ENCODE measurements at regions not wholly inside any gene's neighbourhood (a gene's known extent, or its start where the extent isn't known, plus 50 kb on each side); places are given as distances from the start of the nearest gene placed in this dataset.

- Histone ChIP-seq H3K4me1 (ENCODE audit: insufficient read depth, low read length) (no peaks in the 10 kb centered on the region), H2BK12ac (ENCODE audit: insufficient read length, low read depth, low read length) (no peak overlapping the region), H4K20me1 (ENCODE audit: control insufficient read depth, insufficient read depth, insufficient read length) (no peaks in the 10 kb centered on the region), H4K5ac (ENCODE audit: insufficient read length, low read depth, low read length) (no peak overlapping the region), H2AFZ (ENCODE audit: low read length) (no peak overlapping the region), H3K9ac (ENCODE audit: extremely low read depth, insufficient read length, low read length) (no peak overlapping the region), H2BK20ac (ENCODE audit: low read depth, low read length, poor library complexity, severe bottlenecking) (no peak overlapping the region), H4K91ac (ENCODE audit: insufficient read length, low read depth, low read length) (no peak overlapping the region), H2BK15ac (ENCODE audit: low read depth, low read length) (no peak overlapping the region), H3K23me2 (ENCODE audit: insufficient read length, low read depth, low read length, poor library complexity, severe bottlenecking) (no peaks in the 10 kb centered on the region), H3T11ph (ENCODE audit: low read length) (no peak overlapping the region), H3K27ac (ENCODE audit: insufficient read length, low read depth, low read length) (no peak overlapping the region), H3K27me3 (ENCODE audit: insufficient read depth, low read length) (no peaks in the 10 kb centered on the region), H3K14ac (ENCODE audit: insufficient read depth, low read length) (no peak overlapping the region), H3K4me2 (ENCODE audit: insufficient read depth, insufficient read length, low read length) (no peak overlapping the region), H3K23ac (ENCODE audit: insufficient read length, low read depth, low read length) (no peak overlapping the region), H3K9me3 (ENCODE audit: control insufficient read depth, low read depth, low read length) (no peaks in the 10 kb centered on the region), H2BK5ac (ENCODE audit: insufficient read length, low read length) (no peak overlapping the region), H3K18ac (ENCODE audit: insufficient read length, low read depth, low read length) (no peak overlapping the region), H3K79me2 (ENCODE audit: insufficient read depth, low read length) (no peaks in the 10 kb centered on the region), H3K79me1 (ENCODE audit: insufficient read depth, low read depth, low read length, poor library complexity, severe bottlenecking) (no peaks in the 10 kb centered on the region), H2BK120ac (ENCODE audit: low read depth, low read length, poor library complexity, severe bottlenecking) (no peak overlapping the region), H2AK5ac (ENCODE audit: insufficient read length, low read length) (no peak overlapping the region), H3K56ac (ENCODE audit: insufficient read length, low read depth, low read length) (no peak overlapping the region), H3K4ac (ENCODE audit: low read depth, low read length) (no peak overlapping the region), H4K8ac (replicated peaks; ENCODE audit: insufficient read length, low read depth, low read length) (no peak overlapping the region)
- peak; percentile 43; the same call in 2 of the 3 replicates for TF ChIP-seq CTCF (conservative IDR thresholded peaks at IDR 0.05)
- Mint-ChIP-seq H3K4me1 (no peaks in the 10 kb centered on the region), H3K36me3 (ENCODE audit: insufficient read depth in 1 of 3, low read depth in 3 of 3) (peaks cover 14 to 32% (median 16%) of the 10 kb centered on the region in 3 experiments; a peak in 6 of 7 replicates), H3K9me3 (peaks cover 52 to 57% of the 10 kb centered on the region in 2 experiments), H3K27me3 (ENCODE audit: low read depth) (peaks cover 4% of the 10 kb centered on the region), H3K4me3 (no peak overlapping the region), H3K27ac (no peak overlapping the region)
- no peak for DNase-seq
- WGBS (ENCODE audit: extremely low coverage, insufficient read length, low lambda C conversion rate) = no CpG with 5 or more reads among the region's 3 CpGs
These were observed 218.1 kb upstream of the DMRTA1 start for GRCh38 chr9:22228542-22228941.

Data from H9 (cell line).